HAP-1 (cell line): ENCODE measurements at regions not wholly inside any gene's neighbourhood (a gene's known extent, or its start where the extent isn't known, plus 50 kb on each side); places are given as distances from the start of the nearest gene placed in this dataset.
"Not testable (repeated sequence)": the region's sequence is repeated elsewhere in the genome, so short reads cannot be mapped to it uniquely, and the experiment has no call there.

Experiments used
- DNase-seq, 2 experiments: peaks; one replicate each; pipeline ENCODE4 v3.0.0-alpha.2; 2016 to 2020; ENCODE audit warnings: low spot score in 2 of 2
- H3K27me3 ChIP-seq: fragments of 250-450 bp; sonication (Bioruptor Pico); 2 replicates; pipeline ENCODE4 v1.5.1; 2020; ENCODE audit warnings: low read depth, mild to moderate bottlenecking, moderate library complexity
- H3K36me3 ChIP-seq: fragments of 250-450 bp; sonication (Bioruptor Pico); replicated peaks from 2 replicates; pipeline ENCODE4 v1.5.1; 2020; ENCODE audit warnings: mild to moderate bottlenecking
- H3K4me1 ChIP-seq: fragments of 250-450 bp; sonication (Bioruptor Pico); 2 replicates; pipeline ENCODE4 v1.5.1; 2020; ENCODE audit warnings: mild to moderate bottlenecking
- H3K4me3 ChIP-seq: fragments of 250-450 bp; sonication (Bioruptor Pico); 2 replicates; pipeline ENCODE4 v1.5.1; 2020; ENCODE audit warnings: mild to moderate bottlenecking, moderate library complexity
- H3K9me3 ChIP-seq: fragments of 250-450 bp; sonication (Bioruptor Pico); 2 replicates; pipeline ENCODE4 v1.5.1; 2020; ENCODE audit warnings: mild to moderate bottlenecking, moderate library complexity
- in situ Hi-C: fragments of 300-500 bp; cut with MboI; formaldehyde crosslinking; loops from 3 replicates; pipeline ENCODE4 v1.14.3; 2020; ENCODE audit warnings: low sequenced_read_pairs, inconsistent platforms, mixed read lengths

DNA sequence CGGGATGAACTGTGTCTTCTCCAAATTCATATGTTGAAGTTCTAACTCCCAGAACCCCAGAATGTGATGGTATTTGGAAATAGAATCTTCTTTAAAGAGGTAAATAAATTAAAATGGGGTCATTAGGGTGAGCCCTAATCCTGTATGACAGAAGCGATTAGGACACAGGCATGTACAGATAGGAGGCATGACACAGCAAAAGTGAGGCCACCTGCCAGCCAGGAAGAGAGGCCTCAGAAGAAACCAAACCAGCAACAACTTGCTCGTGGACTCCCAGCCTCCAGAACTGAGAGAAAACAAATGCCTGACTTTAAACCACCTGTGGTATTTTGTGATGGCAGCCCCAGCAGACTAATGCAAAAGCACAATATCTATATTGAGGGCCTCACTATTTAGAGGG, 214.3 kb downstream of the NEBL start:
- in situ Hi-C loops, result no loop called here
- Histone ChIP-seq H3K4me3 (no peak overlapping the region), H3K4me1 (no peaks in the 10 kb centered on the region), H3K27me3 (no peaks in the 10 kb centered on the region), H3K36me3 (no peaks in the 10 kb centered on the region), H3K9me3 (no peaks in the 10 kb centered on the region)
- DNase-seq, result no peak

DNA sequence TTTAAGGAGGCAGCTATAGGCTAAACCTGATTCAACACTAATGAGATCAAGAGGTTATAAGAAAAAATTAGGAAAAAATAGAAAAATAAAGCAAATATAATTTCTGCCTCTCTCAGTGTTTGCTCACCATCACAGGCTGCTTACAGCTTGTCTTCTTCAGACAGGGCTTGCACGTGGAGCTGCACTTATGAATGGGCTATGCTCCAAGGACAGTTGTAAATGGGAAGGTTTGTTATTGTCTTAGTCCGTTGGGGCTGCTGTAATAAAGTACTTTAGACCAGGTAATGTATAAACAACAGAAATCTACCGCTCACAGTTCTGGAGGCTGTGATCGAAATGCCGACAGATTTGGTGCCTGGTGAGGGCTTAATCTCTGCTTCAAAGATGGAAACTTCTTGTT, 219.8 kb downstream of the NEBL start:
- in situ Hi-C loops, result no loop called here
- Histone ChIP-seq H3K4me1 (no peaks in the 10 kb centered on the region), H3K9me3 (no peaks in the 10 kb centered on the region; the same call in 1 of the 2 replicates), H3K36me3 (no peaks in the 10 kb centered on the region), H3K4me3 (no peak overlapping the region), H3K27me3 (0 out of 2 replicates have a peak, but pooled peaks cover 2% of the 10 kb centered on the region)
- DNase-seq, result no peak

DNA sequence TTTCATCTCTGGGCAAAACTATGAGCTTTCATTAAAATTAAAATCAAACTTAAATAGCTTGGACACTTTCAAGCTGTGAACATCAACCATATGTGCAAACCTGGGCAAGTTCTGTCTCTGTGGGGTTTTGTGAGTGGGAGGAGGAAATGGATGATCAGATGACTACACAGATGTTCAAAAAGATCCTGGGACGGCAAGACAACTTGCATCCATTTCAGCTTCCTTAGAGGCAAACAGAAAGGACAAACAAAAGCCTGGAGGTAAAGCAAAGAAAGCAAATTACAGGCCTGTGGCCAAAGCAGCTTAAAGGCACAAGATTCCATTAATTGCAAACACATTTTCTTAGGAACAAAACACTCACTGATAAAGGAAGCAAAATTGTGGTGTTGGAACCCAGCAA, 222.2 kb downstream of the NEBL start:
- H3K4me3 ChIP-seq, result no peak overlapping the region
- no peaks in the 10 kb centered on the region for H3K36me3 ChIP-seq
- H3K4me1 ChIP-seq, result no peaks in the 10 kb centered on the region
- in situ Hi-C loops, result no loop called here
- no peak for DNase-seq
- no peaks in the 10 kb centered on the region; the same call in 1 of the 2 replicates for H3K9me3 ChIP-seq
- H3K27me3 ChIP-seq, result 0 out of 2 replicates have a peak, but pooled peaks cover 2% of the 10 kb centered on the region

DNA sequence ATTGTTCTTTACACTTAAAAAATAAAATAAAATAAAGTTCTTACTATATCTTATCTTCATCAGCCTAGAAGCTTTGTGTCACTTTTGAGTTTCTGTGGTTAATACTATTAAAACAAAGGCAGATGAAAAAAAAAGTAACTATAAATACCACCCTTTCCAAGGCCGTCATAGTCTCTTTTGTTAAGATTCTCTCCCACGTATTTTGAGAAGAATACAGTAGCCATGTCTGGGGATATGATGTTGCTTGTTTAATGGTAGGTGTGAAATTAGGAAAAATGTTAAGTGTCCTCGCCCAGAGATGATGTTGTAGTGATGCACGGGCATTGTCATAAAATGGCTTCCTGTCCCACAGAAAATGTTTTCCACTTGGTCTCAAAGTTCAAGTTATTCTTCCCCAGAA, 223.9 kb downstream of the NEBL start:
- in situ Hi-C loops, result no loop called here
- H3K4me3 ChIP-seq, result no peak overlapping the region
- no peak for DNase-seq
- H3K27me3 ChIP-seq, result 0 out of 2 replicates have a peak, but pooled peaks cover 2% of the 10 kb centered on the region
- H3K36me3 ChIP-seq, result no peaks in the 10 kb centered on the region
- no peaks in the 10 kb centered on the region for H3K4me1 ChIP-seq
- H3K9me3 ChIP-seq, result no peaks in the 10 kb centered on the region; the same call in 1 of the 2 replicates

DNA sequence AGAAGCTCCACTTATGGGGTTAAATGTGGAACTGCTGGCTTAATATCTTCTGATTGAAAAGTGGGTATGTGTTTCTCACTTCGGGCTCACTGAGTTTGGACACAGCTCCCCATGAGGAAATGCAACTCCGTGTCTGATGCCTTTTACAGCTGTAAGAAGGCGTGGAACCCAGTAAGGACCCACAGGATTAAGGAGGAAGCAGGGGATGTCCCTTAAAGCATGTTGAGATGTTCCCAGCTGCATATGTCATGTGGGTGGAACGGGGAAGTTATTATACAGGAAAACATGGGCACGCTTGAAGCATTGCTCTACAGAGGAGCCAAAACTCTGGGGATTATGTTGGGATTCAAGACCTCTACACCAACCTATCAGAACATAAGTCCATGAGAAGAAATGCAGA, 224.4 kb downstream of the NEBL start:
- H3K9me3 ChIP-seq, result no peaks in the 10 kb centered on the region; the same call in 1 of the 2 replicates
- DNase-seq, result no peak
- no peaks in the 10 kb centered on the region for H3K4me1 ChIP-seq
- in situ Hi-C loops, result no loop called here
- H3K27me3 ChIP-seq, result 0 out of 2 replicates have a peak, but pooled peaks cover 2% of the 10 kb centered on the region
- H3K4me3 ChIP-seq, result no peak overlapping the region
- no peaks in the 10 kb centered on the region for H3K36me3 ChIP-seq

DNA sequence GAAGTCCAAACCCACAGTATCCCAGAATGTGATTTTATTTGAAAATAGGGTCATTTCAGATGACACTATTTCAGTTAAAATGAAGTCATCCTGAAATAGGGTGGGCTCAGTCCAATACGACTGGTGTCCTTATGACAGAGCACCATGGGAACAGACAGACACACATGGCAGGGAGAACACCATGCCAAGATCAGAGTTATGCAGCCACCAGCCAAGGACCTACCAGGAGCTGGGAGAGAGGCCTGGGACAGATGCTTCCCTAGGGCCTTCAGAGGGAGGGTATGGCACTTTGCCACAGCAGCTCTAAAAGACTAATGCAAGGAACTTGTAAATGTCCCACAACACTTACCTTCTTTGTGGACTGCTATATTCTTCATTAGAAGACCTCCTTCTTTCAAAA, 226.5 kb downstream of the NEBL start:
- Histone ChIP-seq H3K4me3 (no peak overlapping the region), H3K27me3 (0 out of 2 replicates have a peak, but pooled peaks cover 2% of the 10 kb centered on the region), H3K4me1 (no peaks in the 10 kb centered on the region), H3K9me3 (no peaks in the 10 kb centered on the region; the same call in 1 of the 2 replicates), H3K36me3 (no peaks in the 10 kb centered on the region)
- in situ Hi-C loops, result no loop called here
- DNase-seq, result no peak

DNA sequence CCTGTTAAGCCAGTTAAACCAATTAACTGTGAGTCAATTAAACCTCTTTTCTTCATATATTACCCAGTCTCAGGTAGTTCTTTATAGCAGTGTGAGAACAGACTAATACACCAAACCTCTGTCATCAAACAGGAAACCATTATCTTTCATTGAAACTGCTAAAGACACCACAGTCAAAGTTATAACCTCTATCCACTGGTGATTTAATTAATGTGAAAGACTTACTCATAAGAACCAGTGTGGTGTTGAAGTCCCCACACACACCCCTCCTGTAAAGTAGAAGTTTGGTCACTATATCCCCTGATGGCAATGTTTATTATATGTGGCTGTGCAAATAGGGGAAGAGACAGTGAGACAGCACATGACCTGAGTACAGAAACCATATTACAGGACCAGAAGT, 228.1 kb downstream of the NEBL start:
- no peaks in the 10 kb centered on the region; the same call in 1 of the 2 replicates for H3K9me3 ChIP-seq
- no peaks in the 10 kb centered on the region for H3K4me1 ChIP-seq
- no peak for DNase-seq
- 0 out of 2 replicates have a peak, but pooled peaks cover under 1% of the 10 kb centered on the region for H3K27me3 ChIP-seq
- H3K36me3 ChIP-seq, result no peaks in the 10 kb centered on the region
- no peak overlapping the region for H3K4me3 ChIP-seq
- in situ Hi-C loops, result no loop called here

DNA sequence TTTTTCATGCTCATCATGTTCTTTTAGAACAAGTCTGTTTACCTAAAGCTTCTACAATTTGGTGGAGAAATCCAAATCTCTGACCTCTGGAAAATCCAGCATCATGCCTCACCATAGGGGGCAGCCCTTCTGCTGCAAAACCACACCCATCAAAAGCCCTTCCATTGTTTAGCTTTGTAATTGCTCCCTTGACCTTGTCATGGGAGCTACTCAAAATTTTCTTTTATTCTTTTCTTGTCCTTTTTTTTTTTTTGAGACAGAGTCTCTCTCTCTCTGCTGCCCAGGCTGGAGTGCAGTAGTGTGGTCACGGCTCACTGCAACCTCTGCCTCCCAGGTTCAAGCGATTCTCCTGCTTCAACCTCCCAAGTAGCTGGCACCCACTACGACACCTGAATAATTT, 234.4 kb downstream of the NEBL start:
- Histone ChIP-seq H3K4me3 (no peak overlapping the region), H3K4me1 (no peaks in the 10 kb centered on the region), H3K9me3 (no peaks in the 10 kb centered on the region), H3K27me3 (no peaks in the 10 kb centered on the region), H3K36me3 (no peaks in the 10 kb centered on the region)
- in situ Hi-C loops, result no loop called here
- no peak for DNase-seq

DNA sequence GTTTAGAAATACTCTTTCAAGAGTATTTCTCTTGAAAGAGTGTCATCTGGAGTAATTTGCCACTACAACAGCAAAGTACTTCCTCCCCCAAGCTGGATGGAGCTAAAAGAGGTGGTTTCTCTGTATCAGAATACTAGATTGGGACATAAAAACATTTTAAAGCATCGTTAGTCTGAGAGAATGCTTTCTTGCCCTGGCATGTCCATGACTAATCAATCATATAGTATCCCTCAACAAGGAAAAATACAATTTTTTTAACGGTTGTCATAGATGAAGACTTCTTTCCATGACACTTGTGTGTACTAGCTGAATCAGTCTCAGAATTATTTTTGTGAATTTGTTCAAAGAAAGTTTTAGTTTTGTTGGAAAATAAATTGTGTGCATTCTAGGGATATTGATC, 237.9 kb downstream of the NEBL start:
- no peaks in the 10 kb centered on the region for H3K9me3 ChIP-seq

DNA sequence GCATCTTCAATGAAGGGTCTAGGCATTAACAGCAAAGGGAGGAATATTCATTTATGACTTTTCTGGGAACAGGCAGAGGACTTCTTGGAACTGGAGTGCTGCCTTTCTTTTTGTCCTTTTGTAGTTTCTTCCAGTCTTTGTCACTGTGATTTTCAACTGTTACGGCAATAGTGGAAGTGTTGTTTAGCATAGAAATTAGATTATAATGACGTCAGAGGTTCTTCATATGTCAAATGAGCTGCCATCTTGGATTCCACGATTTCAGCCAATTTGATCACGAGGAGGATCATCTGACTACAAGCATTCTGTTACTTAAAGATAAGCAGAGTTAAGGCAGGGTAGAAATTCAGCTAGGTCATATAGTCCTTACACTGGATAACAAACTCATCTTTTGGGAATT, 239.0 kb downstream of the NEBL start:
- no peak for DNase-seq
- no peaks in the 10 kb centered on the region for H3K9me3 ChIP-seq
- no peaks in the 10 kb centered on the region for H3K4me1 ChIP-seq
- H3K4me3 ChIP-seq, result no peak overlapping the region
- in situ Hi-C loops, result no loop called here
- H3K27me3 ChIP-seq, result no peaks in the 10 kb centered on the region
- H3K36me3 ChIP-seq, result no peaks in the 10 kb centered on the region

More for the DNA sequence above, 237.9 kb downstream of the NEBL start:
- H3K4me3 ChIP-seq, result no peak overlapping the region
- no peaks in the 10 kb centered on the region for H3K27me3 ChIP-seq
- no peaks in the 10 kb centered on the region for H3K36me3 ChIP-seq
- DNase-seq, result no peak
- H3K4me1 ChIP-seq, result no peaks in the 10 kb centered on the region
- in situ Hi-C loops, result no loop called here

DNA sequence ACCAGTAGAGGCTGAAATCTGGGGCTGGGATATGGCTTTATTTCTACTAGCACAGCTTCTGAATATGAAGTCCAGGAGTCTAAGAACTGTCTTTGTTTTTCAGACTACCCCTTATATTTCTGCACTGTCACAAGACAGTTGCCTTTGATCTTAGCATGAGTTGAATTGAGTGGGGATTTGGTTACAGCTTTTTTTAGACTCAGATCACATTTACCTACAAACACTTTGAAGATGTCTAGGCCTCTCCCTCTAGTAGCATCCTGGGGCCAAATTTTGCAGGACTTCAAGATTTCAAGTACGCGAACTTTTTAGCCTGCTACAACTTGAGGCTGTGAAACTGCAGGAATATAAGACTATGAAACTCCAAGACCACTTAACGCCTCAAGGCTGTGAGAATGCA, 240.2 kb downstream of the NEBL start:
- H3K36me3 ChIP-seq, result no peaks in the 10 kb centered on the region
- H3K27me3 ChIP-seq, result no peaks in the 10 kb centered on the region
- H3K9me3 ChIP-seq, result no peaks in the 10 kb centered on the region
- in situ Hi-C loops, result no loop called here
- H3K4me3 ChIP-seq, result no peak overlapping the region
- DNase-seq, result no peak
- no peaks in the 10 kb centered on the region for H3K4me1 ChIP-seq

DNA sequence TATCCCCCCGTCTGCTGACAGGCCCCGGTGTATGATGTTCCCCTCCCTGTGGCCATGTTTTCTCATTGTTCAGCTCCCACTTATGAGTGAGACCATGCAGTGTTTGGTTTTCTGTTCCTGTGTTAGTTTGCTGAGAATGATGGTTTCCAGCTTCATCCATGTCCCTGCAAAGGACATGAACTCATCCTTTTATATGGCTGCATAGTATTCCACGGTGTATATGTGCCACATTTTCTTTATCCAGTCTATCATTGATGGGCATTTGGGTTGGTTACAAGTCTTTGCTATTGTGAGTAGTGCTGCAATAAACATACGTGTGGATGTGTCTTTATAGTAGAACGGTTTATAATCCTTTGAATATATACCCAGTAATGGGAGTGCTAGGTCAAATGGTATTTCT, 244.7 kb downstream of the NEBL start:
- H3K36me3 ChIP-seq, H3K4me3 ChIP-seq, H3K27me3 ChIP-seq, H3K4me1 ChIP-seq, in situ Hi-C loops, H3K9me3 ChIP-seq, DNase-seq: not testable (repeated sequence)

DNA sequence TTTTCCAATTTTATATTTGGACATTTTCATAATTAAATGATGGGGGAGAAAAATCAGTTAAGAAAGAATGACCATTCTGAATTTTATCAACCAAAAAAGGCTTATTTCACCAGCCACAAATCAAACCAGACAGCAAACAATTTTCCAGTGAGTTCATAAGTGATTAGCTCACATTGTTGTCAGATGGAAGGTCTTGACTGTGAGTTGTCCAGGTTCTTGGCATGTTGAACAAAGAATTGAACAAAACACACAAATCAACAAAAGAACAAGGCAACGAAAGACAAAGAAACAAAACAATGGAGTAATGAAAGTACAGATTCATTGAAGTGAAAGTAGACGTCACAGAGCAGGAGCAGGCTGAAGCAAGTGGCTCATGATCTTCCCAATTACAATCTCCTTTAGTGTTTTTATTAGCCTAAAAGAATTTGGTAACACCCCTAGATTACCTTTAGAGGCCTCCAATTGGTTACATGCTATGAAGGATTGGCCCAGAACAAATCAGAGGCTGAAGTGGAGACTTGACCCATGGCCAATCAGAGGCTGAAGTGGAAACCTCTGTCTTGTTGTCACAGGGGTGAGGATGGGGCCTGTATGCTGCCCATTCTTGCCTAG, 248.7 kb downstream of the NEBL start:
- no peak for DNase-seq
- Histone ChIP-seq H3K27me3 (no peaks in the 10 kb centered on the region), H3K4me3 (no peak overlapping the region), H3K4me1 (no peaks in the 10 kb centered on the region), H3K9me3 (no peaks in the 10 kb centered on the region), H3K36me3 (no peaks in the 10 kb centered on the region)
- in situ Hi-C loops, result no loop called here

DNA sequence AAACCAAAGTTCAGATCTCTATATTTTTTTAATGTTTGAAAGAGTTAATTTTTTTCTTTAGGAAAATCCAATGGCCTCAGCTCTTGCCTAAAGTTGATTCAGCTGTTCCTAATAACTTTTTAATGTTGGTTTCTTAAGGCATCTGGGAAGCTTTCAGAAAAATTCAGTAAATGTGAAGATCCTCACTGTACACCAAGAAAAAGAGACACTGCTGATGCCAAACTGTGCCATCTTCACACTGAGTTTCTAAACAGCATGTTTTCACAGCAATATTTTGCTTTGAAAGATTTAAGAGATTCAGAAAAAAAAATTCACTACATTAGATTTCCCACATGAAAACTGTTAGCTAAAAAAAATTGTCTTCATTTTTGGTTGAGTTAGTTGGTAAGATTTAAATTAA, 249.4 kb downstream of the NEBL start:
- in situ Hi-C loops, result no loop called here
- no peak overlapping the region for H3K4me3 ChIP-seq
- H3K27me3 ChIP-seq, result no peaks in the 10 kb centered on the region
- H3K4me1 ChIP-seq, result no peaks in the 10 kb centered on the region
- DNase-seq, result no peak
- no peaks in the 10 kb centered on the region for H3K9me3 ChIP-seq
- H3K36me3 ChIP-seq, result no peaks in the 10 kb centered on the region

DNA sequence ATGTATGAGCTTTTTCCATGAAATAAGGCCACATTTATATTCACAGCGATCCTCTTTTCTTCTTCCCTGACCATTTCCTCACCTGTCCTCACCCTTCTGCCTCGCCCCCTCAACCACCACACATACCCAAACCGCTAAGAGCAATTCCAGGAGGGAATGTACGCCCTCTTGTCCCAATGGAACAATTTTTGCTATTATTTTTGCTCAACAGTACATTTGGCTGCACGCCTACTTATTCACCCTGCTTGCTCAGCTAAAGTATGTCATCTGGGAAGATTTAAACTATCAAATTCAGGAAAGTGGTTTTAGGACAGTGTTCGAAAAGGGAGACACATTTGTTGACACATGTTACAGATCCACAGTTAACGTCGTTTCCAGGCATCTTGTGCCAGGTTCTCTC, 252.7 kb downstream of the NEBL start:
- Histone ChIP-seq H3K36me3 (no peaks in the 10 kb centered on the region), H3K27me3 (no peaks in the 10 kb centered on the region), H3K4me3 (no peak overlapping the region), H3K4me1 (no peaks in the 10 kb centered on the region), H3K9me3 (no peaks in the 10 kb centered on the region)
- DNase-seq, result no peak
- in situ Hi-C loops, result no loop called here
